BLaER1 (cell line): ENCODE measurements at regions not wholly inside any gene's neighbourhood (a gene's known extent, or its start where the extent isn't known, plus 50 kb on each side); places are given as distances from the start of the nearest gene placed in this dataset.

ENCODE experiments used
- H3K27ac ChIP-seq: shearing (Covaris generic); formaldehyde crosslinking; 2 replicates; pipeline ENCODE4 v1.8.1; 2022
- H3K27me3 ChIP-seq: shearing (Covaris generic); formaldehyde crosslinking; 2 replicates; pipeline ENCODE4 v1.8.1; 2022
- H3K36me3 ChIP-seq: shearing (Covaris generic); formaldehyde crosslinking; 2 replicates; pipeline ENCODE4 v1.8.1; 2022
- H3K4me1 ChIP-seq: shearing (Covaris generic); formaldehyde crosslinking; 2 replicates; pipeline ENCODE4 v1.8.1; 2022
- H3K4me2 ChIP-seq: shearing (Covaris generic); formaldehyde crosslinking; 2 replicates; pipeline ENCODE4 v1.8.1; 2022
- H3K4me3 ChIP-seq: shearing (Covaris generic); formaldehyde crosslinking; 2 replicates; pipeline ENCODE4 v1.8.1; 2022
- H3K9ac ChIP-seq: shearing (Covaris generic); formaldehyde crosslinking; 2 replicates; pipeline ENCODE4 v1.8.1; 2022
- H3K9me3 ChIP-seq: shearing (Covaris generic); formaldehyde crosslinking; 2 replicates; pipeline ENCODE4 v1.8.1; 2022
- H4K20me1 ChIP-seq: shearing (Covaris generic); formaldehyde crosslinking; 2 replicates; pipeline ENCODE4 v1.8.1; 2022
- Cebpa-rat ChIP-seq: shearing (Covaris generic); IDR thresholded peaks from 2 replicates; pipeline ENCODE4 v1.8.1; 2022

DNA sequence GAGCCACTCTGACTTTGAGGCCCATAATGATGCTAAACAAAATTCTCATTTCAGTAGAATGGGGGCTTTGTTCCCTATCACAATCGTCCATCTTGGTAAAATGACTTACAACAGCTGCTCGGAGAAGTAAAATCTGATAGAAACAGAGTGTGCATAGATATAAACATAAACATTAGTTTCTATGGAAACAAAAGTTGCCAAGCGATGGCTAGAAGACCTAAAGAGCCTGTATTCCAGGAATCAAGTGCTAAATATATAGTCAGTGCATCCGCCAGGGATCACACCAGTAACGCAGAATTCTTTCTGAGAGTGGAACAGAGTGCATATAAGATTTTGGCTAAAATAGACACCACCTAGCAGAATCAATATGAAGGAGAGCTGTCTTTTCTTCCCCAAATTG is 91.2 kb upstream of the KAZN start:
- Histone ChIP-seq H3K27ac (no peak overlapping the region), H3K9me3 (no peaks in the 10 kb centered on the region), H3K4me1 (no peaks in the 10 kb centered on the region), H3K27me3 (no peaks in the 10 kb centered on the region), H3K4me3 (no peak overlapping the region), H3K36me3 (no peaks in the 10 kb centered on the region), H3K9ac (no peak overlapping the region), H4K20me1 (no peaks in the 10 kb centered on the region), H3K4me2 (no peak overlapping the region)
- TF ChIP-seq Cebpa-rat = no peak

DNA sequence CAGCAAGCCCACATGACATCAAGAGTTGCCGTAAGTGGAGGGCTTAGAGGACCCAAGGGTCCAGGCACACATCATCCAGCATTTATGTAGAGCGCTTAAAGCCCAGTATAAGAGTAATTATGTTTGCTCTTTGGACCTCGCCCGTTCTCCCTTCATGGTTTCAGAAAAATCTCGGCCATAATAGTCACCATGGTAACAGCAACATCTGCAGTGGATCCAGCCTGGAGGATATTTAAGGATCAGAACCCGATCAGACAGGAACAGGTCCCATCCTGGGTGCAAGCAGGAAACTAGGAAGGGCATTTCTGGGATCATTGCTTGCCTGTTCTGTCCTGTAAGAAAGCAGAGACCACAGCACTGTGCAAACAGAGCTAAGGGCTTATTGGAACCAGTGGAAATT is 89.9 kb upstream of the KAZN start:
- Histone ChIP-seq H3K36me3 (no peaks in the 10 kb centered on the region), H4K20me1 (no peaks in the 10 kb centered on the region), H3K9me3 (no peaks in the 10 kb centered on the region), H3K4me1 (no peaks in the 10 kb centered on the region), H3K9ac (no peak overlapping the region), H3K4me3 (no peak overlapping the region), H3K4me2 (no peak overlapping the region), H3K27me3 (no peaks in the 10 kb centered on the region), H3K27ac (no peak overlapping the region)
- no peak for TF ChIP-seq Cebpa-rat

DNA sequence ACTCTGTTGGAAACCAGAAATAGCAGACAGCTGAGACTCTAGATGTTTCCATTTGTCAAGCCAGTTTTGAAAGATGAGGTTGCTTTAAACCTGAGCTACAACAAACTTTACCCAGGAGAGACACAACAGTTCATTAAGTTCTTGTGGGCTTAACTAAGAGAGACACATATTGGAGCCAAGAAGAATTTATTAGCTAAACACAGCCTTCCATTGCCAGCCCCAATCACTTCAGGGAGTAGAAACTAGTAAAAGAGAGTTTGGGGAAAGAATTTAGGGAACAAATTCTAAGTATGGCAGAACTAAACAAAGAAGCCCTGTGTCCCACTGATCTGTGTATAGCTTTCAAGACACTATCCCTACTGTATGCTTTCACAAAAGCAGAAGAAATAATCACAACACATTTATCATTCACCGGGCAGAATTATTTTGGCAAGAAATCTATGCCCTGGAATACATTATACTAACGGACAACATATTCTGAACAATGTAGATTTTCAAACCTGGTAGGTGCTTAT is 87.3 kb upstream of the KAZN start:
- no peaks in the 10 kb centered on the region for H3K4me1 ChIP-seq
- no peaks in the 10 kb centered on the region; the same call in 1 of the 2 replicates for H3K27me3 ChIP-seq
- no peak overlapping the region for H3K4me3 ChIP-seq
- no peaks in the 10 kb centered on the region for H3K36me3 ChIP-seq
- no peak overlapping the region for H3K4me2 ChIP-seq
- no peak overlapping the region for H3K27ac ChIP-seq
- H4K20me1 ChIP-seq = no peaks in the 10 kb centered on the region
- H3K9me3 ChIP-seq = no peaks in the 10 kb centered on the region
- no peak overlapping the region for H3K9ac ChIP-seq
- TF ChIP-seq Cebpa-rat = no peak

DNA sequence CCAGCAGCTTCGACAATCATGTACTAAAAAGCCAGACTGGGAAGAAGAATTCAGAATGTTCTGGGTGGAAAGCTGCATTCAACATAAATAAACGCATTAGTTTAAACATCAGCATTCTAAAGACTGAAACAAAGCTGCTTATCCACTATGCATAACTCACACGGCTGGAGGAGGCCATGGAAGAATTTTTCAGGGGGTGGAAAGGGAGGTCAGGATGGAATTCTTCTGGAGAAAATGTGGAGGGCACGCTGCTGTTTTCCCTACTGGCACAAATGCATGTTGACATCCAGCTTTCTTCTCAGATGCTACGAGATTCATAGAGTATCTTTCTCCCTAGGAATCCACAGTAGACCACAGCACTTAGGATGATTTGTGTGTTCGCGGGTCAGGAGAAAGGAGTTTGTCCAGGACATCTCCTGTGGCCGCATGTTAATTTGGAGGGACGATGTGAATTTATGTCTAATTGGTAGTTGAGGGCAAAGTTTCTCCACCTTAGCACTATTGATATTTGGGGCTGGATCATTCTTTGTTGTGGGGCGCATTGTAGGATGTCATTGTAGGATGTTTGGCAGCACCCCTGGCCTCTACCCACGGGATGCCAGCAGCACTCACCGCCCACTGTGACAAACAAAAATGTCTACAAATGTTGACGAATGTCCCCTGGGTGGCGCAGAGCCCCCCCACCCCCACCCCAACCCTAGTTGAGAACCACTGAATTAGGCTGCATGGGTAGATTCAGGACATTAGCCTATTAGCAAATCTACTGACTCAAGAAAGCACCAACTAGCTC is 86.5 kb upstream of the KAZN start:
- Histone ChIP-seq H3K36me3 (no peaks in the 10 kb centered on the region), H3K9ac (no peak overlapping the region), H3K4me2 (no peak overlapping the region), H4K20me1 (no peaks in the 10 kb centered on the region), H3K4me1 (no peaks in the 10 kb centered on the region), H3K4me3 (no peak overlapping the region), H3K9me3 (no peaks in the 10 kb centered on the region), H3K27ac (no peak overlapping the region), H3K27me3 (no peaks in the 10 kb centered on the region; the same call in 1 of the 2 replicates)
- TF ChIP-seq Cebpa-rat = no peak

DNA sequence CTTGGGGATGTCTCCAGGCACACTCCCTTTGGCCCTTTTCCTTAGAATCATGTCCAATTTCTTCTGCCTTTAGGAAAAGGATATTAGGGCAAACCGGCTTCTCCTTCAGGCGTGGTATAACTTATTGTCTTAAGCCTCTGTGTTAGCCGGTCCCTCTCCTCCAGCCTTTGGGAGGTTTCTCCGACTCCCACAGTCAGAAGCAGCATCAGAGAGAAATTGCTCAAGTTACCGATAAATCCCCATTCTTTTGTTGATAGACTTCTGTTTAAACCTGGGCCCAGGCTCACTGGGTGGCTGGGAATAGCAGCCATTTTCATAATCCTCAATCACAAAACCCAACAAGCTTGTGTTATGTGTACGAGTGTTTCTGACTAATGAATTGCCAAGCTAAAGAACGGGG is 85.4 kb upstream of the KAZN start:
- H3K27me3 ChIP-seq = no peaks in the 10 kb centered on the region; the same call in 1 of the 2 replicates
- H3K4me1 ChIP-seq = no peaks in the 10 kb centered on the region
- no peaks in the 10 kb centered on the region for H3K9me3 ChIP-seq
- TF ChIP-seq Cebpa-rat = no peak
- no peaks in the 10 kb centered on the region for H3K36me3 ChIP-seq
- no peak overlapping the region for H3K4me3 ChIP-seq
- no peak overlapping the region for H3K4me2 ChIP-seq
- no peaks in the 10 kb centered on the region for H4K20me1 ChIP-seq
- no peak overlapping the region for H3K27ac ChIP-seq
- no peak overlapping the region for H3K9ac ChIP-seq

DNA sequence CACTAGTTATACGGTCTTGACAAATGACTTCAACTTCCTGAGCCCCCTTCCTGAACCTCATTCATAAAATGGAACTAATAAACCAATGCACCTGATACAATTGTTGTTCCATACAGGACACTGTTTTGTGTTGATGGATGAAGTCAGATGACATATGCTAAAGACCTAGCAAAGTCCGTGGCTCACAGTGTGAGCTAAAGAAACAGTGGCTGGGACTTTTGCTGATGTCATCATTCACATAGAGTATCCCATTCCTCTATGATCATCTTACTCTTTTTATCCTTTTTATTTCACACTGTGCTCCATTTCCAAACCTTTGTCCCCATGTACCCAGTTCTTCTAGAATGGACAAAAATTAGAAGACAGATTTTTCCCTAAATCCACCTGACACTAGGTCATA is 83.7 kb upstream of the KAZN start:
- H3K4me2 ChIP-seq = no peak overlapping the region
- no peak for TF ChIP-seq Cebpa-rat
- H3K27ac ChIP-seq = no peak overlapping the region
- H3K9ac ChIP-seq = no peak overlapping the region
- no peak overlapping the region for H3K4me3 ChIP-seq
- no peaks in the 10 kb centered on the region for H4K20me1 ChIP-seq
- H3K27me3 ChIP-seq = no peaks in the 10 kb centered on the region; the same call in 1 of the 2 replicates
- no peaks in the 10 kb centered on the region for H3K4me1 ChIP-seq
- H3K36me3 ChIP-seq = no peaks in the 10 kb centered on the region
- H3K9me3 ChIP-seq = no peaks in the 10 kb centered on the region

- Histone ChIP-seq H4K20me1 (no peaks in the 10 kb centered on the region), H3K27me3 (no peaks in the 10 kb centered on the region; the same call in 1 of the 2 replicates), H3K4me3 (no peak overlapping the region), H3K36me3 (no peaks in the 10 kb centered on the region), H3K4me2 (no peak overlapping the region), H3K27ac (no peak overlapping the region), H3K4me1 (peaks cover 8% of the 10 kb centered on the region), H3K9me3 (no peaks in the 10 kb centered on the region), H3K9ac (no peak overlapping the region)
- TF ChIP-seq Cebpa-rat = no peak
Measured at GRCh38 chr1:14516974-14517840, 81.3 kb upstream of the KAZN start.

GRCh38 chr1:14517841-14518180 is 80.7 kb upstream of the KAZN start:
- Histone ChIP-seq H3K36me3 (no peaks in the 10 kb centered on the region), H3K4me1 (peaks cover 8% of the 10 kb centered on the region), H3K27me3 (no peaks in the 10 kb centered on the region; the same call in 1 of the 2 replicates), H4K20me1 (no peaks in the 10 kb centered on the region), H3K27ac (no peak overlapping the region), H3K9ac (no peak overlapping the region), H3K9me3 (no peaks in the 10 kb centered on the region), H3K4me3 (no peak overlapping the region), H3K4me2 (no peak overlapping the region)
- TF ChIP-seq Cebpa-rat = no peak

DNA sequence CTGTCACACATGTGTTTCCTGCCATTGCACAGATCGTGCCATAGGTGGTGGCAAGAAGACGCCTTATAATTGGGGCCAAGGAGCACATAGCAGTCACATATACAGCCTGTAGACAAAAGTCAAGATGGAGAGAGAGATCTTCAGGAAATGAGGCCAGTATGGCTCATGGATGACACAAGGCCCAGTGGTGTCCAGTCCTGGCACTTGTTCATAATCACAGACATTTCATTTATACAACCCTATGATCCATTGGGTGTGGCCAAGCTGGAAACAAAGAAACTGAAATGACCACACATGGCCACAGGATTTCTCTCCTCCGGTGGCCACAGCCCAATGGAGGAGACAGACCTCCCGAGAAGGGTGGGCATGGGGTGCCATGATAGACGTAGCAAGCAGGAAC is 78.5 kb upstream of the KAZN start:
- Histone ChIP-seq H3K27ac (no peak overlapping the region), H4K20me1 (no peaks in the 10 kb centered on the region), H3K36me3 (no peaks in the 10 kb centered on the region), H3K9ac (no peak overlapping the region), H3K4me1 (peaks cover 8% of the 10 kb centered on the region), H3K9me3 (no peaks in the 10 kb centered on the region), H3K4me3 (no peak overlapping the region), H3K4me2 (no peak overlapping the region), H3K27me3 (no peaks in the 10 kb centered on the region; the same call in 1 of the 2 replicates)
- no peak for TF ChIP-seq Cebpa-rat
